Natural killer cell (primary cell): ENCODE measurements at regions not wholly inside any gene's neighbourhood (a gene's known extent, or its start where the extent isn't known, plus 50 kb on each side); places are given as distances from the start of the nearest gene placed in this dataset.

ENCODE experiments used
- ATAC-seq, 3 donors: fragments of 150-1000 bp in 2 of 3; fragments of 200-7000 bp in 1 of 3; cut with Tn5 transposase; 1 replicate in 1 of 3; 2 replicates in 2 of 3; pipeline ENCODE4 v1.10.0; 2021; ENCODE audit warnings: mild to moderate bottlenecking in 2 of 3, moderate library complexity in 2 of 3
- DNase-seq, 2 donors: peaks; one replicate each; pipeline versions ENCODE4 v3.0.0 to v3.0.0-alpha.2; 2013 to 2021; ENCODE audit warnings: mixed read lengths in 1 of 2
- H3K27ac ChIP-seq: one replicate; pipeline ENCODE4 v1.5.1; 2013; ENCODE audit warnings: mild to moderate bottlenecking, low read length
- H3K27me3 ChIP-seq: one replicate; pipeline ENCODE4 v1.6.1; 2013; ENCODE audit warnings: low read length; ENCODE audit not compliant: control insufficient read depth, insufficient read depth
- H3K36me3 ChIP-seq: one replicate; pipeline ENCODE4 v1.6.1; 2013; ENCODE audit warnings: low read length; ENCODE audit not compliant: control insufficient read depth, insufficient read depth
- H3K4me1 ChIP-seq: one replicate; pipeline ENCODE4 v1.6.1; 2013; ENCODE audit warnings: low read length; ENCODE audit not compliant: control insufficient read depth, insufficient read depth
- H3K4me3 ChIP-seq: one replicate; pipeline ENCODE4 v1.5.1; 2013; ENCODE audit warnings: low read length
- H3K9me3 ChIP-seq: one replicate; pipeline ENCODE4 v1.6.1; 2013; ENCODE audit warnings: low read length; ENCODE audit not compliant: control insufficient read depth, insufficient read depth
- H3K27ac Mint-ChIP-seq, 2 donors: one replicate each; pipeline ENCODE4 v1.8.0; 2022; ENCODE audit warnings: mild to moderate bottlenecking in 2 of 2, mixed read lengths in 2 of 2, moderate library complexity in 1 of 2
- H3K27me3 Mint-ChIP-seq, 2 donors: one replicate each; pipeline ENCODE4 v1.8.0; 2022; ENCODE audit warnings: low read depth in 2 of 2, mixed read lengths in 2 of 2
- H3K36me3 Mint-ChIP-seq: one replicate; pipeline ENCODE4 v1.8.0; 2022; ENCODE audit warnings: mixed read lengths
- H3K4me1 Mint-ChIP-seq, 2 donors: one replicate each; pipeline ENCODE4 v1.8.0; 2022; ENCODE audit warnings: mixed read lengths in 2 of 2
- H3K4me3 Mint-ChIP-seq: one replicate; pipeline ENCODE4 v1.8.0; 2022; ENCODE audit warnings: mild to moderate bottlenecking, moderate library complexity, mixed read lengths
- H3K9me3 Mint-ChIP-seq, 2 donors: one replicate each; pipeline ENCODE4 v1.8.0; 2022; ENCODE audit warnings: mixed read lengths in 2 of 2
- WGBS: methylation state at CpG from one replicate; pipeline ENCODE4 v1.1.7; 2013; ENCODE audit warnings: missing lambda C conversion rate; ENCODE audit not compliant: insufficient coverage; 5-methylcytosine and 5-hydroxymethylcytosine counted together
- intact Hi-C: fragments of 100-400 bp; cut with micrococcal nuclease; formaldehyde crosslinking; loops from one replicate; pipeline ENCODE4 v1.14.2; 2022
- TF ChIP-seq, protein P1 (sequence below): fragments of 200-600 bp; IDR thresholded peaks from one replicate; pipeline ENCODE4 v1.8.0; 2022; ENCODE audit warnings: antibody characterized with exemption

- no peaks in the 10 kb centered on the region for H3K9me3 Mint-ChIP-seq
- TF ChIP-seq, protein P1, sequence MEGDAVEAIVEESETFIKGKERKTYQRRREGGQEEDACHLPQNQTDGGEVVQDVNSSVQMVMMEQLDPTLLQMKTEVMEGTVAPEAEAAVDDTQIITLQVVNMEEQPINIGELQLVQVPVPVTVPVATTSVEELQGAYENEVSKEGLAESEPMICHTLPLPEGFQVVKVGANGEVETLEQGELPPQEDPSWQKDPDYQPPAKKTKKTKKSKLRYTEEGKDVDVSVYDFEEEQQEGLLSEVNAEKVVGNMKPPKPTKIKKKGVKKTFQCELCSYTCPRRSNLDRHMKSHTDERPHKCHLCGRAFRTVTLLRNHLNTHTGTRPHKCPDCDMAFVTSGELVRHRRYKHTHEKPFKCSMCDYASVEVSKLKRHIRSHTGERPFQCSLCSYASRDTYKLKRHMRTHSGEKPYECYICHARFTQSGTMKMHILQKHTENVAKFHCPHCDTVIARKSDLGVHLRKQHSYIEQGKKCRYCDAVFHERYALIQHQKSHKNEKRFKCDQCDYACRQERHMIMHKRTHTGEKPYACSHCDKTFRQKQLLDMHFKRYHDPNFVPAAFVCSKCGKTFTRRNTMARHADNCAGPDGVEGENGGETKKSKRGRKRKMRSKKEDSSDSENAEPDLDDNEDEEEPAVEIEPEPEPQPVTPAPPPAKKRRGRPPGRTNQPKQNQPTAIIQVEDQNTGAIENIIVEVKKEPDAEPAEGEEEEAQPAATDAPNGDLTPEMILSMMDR = no peak
- Histone ChIP-seq H3K27ac (no peak overlapping the region), H3K9me3 (no peaks in the 10 kb centered on the region), H3K36me3 (no peaks in the 10 kb centered on the region), H3K4me1 (no peaks in the 10 kb centered on the region), H3K27me3 (no peaks in the 10 kb centered on the region), H3K4me3 (no peak overlapping the region)
- intact Hi-C loops = no loop called here
- no peak overlapping the region for H3K4me3 Mint-ChIP-seq
- ATAC-seq (no peak), DNase-seq (no peak)
- H3K27me3 Mint-ChIP-seq = peaks cover 2 to 14% of the 10 kb centered on the region in 2 donors
- H3K4me1 Mint-ChIP-seq = peaks cover 0 to 5% of the 10 kb centered on the region in 2 donors
- H3K27ac Mint-ChIP-seq = no peak overlapping the region
- H3K36me3 Mint-ChIP-seq = no peaks in the 10 kb centered on the region
Observed at GRCh38 chrX:42886519-42886918, 108.6 kb upstream of the PPP1R2C start.

DNA sequence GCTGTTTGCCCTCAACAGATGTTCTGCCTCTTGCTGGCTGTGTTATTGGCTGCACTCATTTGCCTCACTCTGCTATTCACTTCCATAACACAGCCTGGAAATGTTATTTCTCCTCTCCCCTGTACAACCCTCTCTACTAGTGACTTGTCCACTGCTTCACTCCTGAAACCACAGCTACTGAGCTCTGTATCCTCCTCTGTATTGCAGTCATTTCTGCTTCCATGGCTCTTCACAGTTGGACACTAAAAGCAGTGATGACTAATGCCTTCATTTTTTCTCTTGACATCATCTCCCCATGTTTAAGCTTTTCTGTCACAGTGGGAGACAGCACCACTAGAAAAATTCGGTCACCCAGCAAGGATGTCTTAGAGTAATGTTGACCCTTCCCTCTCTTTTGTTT is 123.0 kb upstream of the PPP1R2C start:
- TF ChIP-seq, protein P1 = no peak
- no peaks in the 10 kb centered on the region for H3K36me3 ChIP-seq
- no peak overlapping the region for H3K4me3 Mint-ChIP-seq
- no peaks in the 10 kb centered on the region for H3K36me3 Mint-ChIP-seq
- peaks cover 0 to 16% of the 10 kb centered on the region in 2 donors for H3K27me3 Mint-ChIP-seq
- peaks cover 0 to 5% of the 10 kb centered on the region in 2 donors for H3K4me1 Mint-ChIP-seq
- no peaks in the 10 kb centered on the region for H3K27me3 ChIP-seq
- ATAC-seq = no peak
- H3K27ac ChIP-seq = no peak overlapping the region
- intact Hi-C loops = no loop called here
- H3K9me3 Mint-ChIP-seq = no peaks in the 10 kb centered on the region
- H3K4me1 ChIP-seq = no peaks in the 10 kb centered on the region
- no peak for DNase-seq
- no CpG with 5 or more reads among the region's 1 CpG for WGBS
- no peak overlapping the region for H3K27ac Mint-ChIP-seq
- no peak overlapping the region for H3K4me3 ChIP-seq
- no peaks in the 10 kb centered on the region for H3K9me3 ChIP-seq

DNA sequence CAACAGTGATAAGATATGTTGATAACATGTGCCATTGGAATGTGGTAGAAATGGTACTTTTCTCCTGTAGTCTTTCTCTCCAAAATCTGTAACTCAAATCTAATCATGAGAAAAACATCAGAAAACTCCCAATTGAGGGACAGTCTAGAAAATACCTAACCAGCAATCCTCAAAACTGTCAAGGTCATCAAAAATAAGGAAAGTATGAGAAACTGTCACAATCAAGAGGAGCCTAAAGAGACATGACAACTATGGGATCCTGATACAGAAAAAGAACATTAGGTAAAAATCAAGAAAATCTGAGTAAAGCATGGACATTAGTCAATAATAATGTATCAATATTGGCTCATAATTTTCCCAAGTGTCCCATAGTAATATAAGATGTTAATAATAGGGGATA is 124.5 kb upstream of the PPP1R2C start:
- no peak overlapping the region for H3K4me3 ChIP-seq
- no peaks in the 10 kb centered on the region for H3K27me3 ChIP-seq
- H3K36me3 Mint-ChIP-seq = no peaks in the 10 kb centered on the region
- H3K4me1 Mint-ChIP-seq = peaks cover 0 to 5% of the 10 kb centered on the region in 2 donors
- no peaks in the 10 kb centered on the region for H3K4me1 ChIP-seq
- H3K36me3 ChIP-seq = no peaks in the 10 kb centered on the region
- no peaks in the 10 kb centered on the region for H3K9me3 ChIP-seq
- ATAC-seq (no peak), DNase-seq (no peak)
- intact Hi-C loops = no loop called here
- TF ChIP-seq, protein P1 = no peak
- no peak overlapping the region for H3K27ac Mint-ChIP-seq
- no peak overlapping the region for H3K4me3 Mint-ChIP-seq
- H3K9me3 Mint-ChIP-seq = no peaks in the 10 kb centered on the region
- H3K27ac ChIP-seq = no peak overlapping the region
- H3K27me3 Mint-ChIP-seq = peaks cover 0 to 16% of the 10 kb centered on the region in 2 donors

GRCh38 chrX:42920752-42921151 is 142.8 kb upstream of the PPP1R2C start:
- peaks cover 0 to 41% of the 10 kb centered on the region in 2 donors for H3K27me3 Mint-ChIP-seq
- H3K27ac Mint-ChIP-seq = no peak overlapping the region
- H3K4me3 Mint-ChIP-seq = no peak overlapping the region
- no peaks in the 10 kb centered on the region for H3K36me3 ChIP-seq
- TF ChIP-seq, protein P1 = no peak
- peaks cover 24% of the 10 kb centered on the region for H3K36me3 Mint-ChIP-seq
- intact Hi-C loops = no loop called here
- H3K4me3 ChIP-seq = no peak overlapping the region
- no peak for ATAC-seq
- no peaks in the 10 kb centered on the region for H3K27me3 ChIP-seq
- H3K4me1 Mint-ChIP-seq = no peaks in the 10 kb centered on the region
- no peaks in the 10 kb centered on the region for H3K9me3 ChIP-seq
- 100% methylated on average over 1 of the region's 3 CpGs for WGBS
- no peak for DNase-seq
- no peak overlapping the region for H3K27ac ChIP-seq
- H3K9me3 Mint-ChIP-seq = peaks cover 0 to 3% of the 10 kb centered on the region in 2 donors
- H3K4me1 ChIP-seq = no peaks in the 10 kb centered on the region
